Large intestine (tissue), 3 donors: ENCODE measurements at regions not wholly inside any gene's neighbourhood (a gene's known extent, or its start where the extent isn't known, plus 50 kb on each side); places are given as distances from the start of the nearest gene placed in this dataset.

Experiments
- DNase-seq, 2 donors: peaks; one replicate each; pipeline versions ENCODE4 v3.0.0 to v3.0.0-alpha.2; 2013
- H3K27ac ChIP-seq: one replicate; pipeline ENCODE4 v1.5.1; 2013; ENCODE audit warnings: low read length
- H3K27me3 ChIP-seq: 2 replicates; pipeline ENCODE4 v1.6.1; 2013; ENCODE audit warnings: low read length; ENCODE audit not compliant: control insufficient read depth, insufficient read depth
- H3K36me3 ChIP-seq: 2 replicates; pipeline ENCODE4 v1.6.1; 2013; ENCODE audit warnings: low read length; ENCODE audit not compliant: control insufficient read depth, insufficient read depth
- H3K4me1 ChIP-seq: one replicate; pipeline ENCODE4 v1.6.1; 2013; ENCODE audit warnings: low read length; ENCODE audit not compliant: control insufficient read depth, insufficient read depth
- H3K4me3 ChIP-seq: one replicate; pipeline ENCODE4 v1.5.1; 2013; ENCODE audit warnings: low read length
- H3K9me3 ChIP-seq: one replicate; pipeline ENCODE4 v1.6.1; 2013; ENCODE audit warnings: mild to moderate bottlenecking, low read depth, low read length, moderate library complexity; ENCODE audit not compliant: control insufficient read depth
- WGBS: methylation state at CpG from one replicate; pipeline ENCODE4 v1.1.5; 2013; ENCODE audit warnings: low lambda C conversion rate; ENCODE audit not compliant: insufficient coverage; 5-methylcytosine and 5-hydroxymethylcytosine counted together

DNA sequence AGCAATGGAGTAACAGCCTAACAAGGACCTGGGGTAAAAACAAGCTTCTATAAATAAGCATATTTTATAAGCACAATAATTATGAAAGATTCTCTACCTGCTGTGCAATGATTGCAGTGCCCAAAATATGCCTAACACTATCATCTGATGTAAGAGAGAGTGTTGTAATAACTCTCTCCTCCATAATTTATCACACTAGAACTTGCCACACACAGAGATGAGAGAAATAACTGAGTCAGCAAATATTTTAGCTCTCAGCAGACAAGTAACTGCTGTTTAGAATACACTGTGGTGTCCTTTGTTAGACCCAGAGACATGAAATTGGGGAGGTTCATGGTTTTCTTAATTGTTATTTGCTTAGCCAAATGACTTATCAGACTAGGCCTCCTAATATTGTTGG lies 105.3 kb upstream of the ACP3 start:
- Histone ChIP-seq H3K27ac (no peak overlapping the region), H3K4me1 (no peaks in the 10 kb centered on the region), H3K36me3 (no peaks in the 10 kb centered on the region), H3K9me3 (no peaks in the 10 kb centered on the region), H3K27me3 (no peaks in the 10 kb centered on the region), H3K4me3 (no peak overlapping the region)
- DNase-seq, result no peak

DNA sequence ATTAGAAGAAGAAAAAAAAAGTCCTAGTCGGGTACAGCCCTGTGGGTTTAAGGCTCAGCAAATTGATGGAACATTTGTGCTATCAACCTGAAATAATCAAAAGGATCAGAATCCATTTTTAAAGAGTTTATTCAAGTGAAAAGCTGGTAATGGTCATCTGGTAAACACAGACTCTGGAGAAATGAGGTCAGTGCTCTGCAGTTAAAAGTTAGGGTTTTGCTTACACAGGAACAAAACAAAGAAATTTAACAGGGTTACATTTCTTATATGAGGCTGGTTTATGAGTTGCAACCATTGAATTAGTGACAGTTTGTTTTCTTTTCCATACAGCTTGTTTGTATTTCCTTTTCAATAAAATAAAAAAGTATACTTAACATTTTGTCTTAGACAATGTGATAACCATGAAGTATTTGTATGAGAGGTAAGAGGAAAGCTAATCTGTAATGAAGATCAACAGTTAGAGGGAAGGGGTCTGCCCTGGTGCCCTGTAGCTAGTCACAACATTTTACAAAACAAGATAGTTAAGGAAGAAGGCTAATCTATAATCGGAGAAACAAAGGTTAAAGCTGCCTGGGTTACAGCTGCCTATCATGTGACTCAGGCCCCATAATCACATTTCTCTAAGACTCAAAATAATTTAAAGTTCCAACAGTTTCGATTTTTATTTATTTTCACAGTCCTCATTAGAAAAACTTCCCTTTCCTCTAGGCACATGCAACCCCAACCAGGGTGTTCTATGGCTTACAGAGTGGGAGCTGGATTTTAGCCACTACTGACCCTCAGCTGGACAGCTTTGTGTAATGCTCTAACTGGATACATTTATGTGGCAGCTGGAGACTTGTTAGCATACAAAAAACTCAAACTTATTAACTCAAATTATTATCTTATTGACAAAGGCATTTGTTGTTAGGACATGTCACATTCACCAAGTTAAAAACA lies 98.1 kb upstream of the ACP3 start:
- 44% methylated on average over 1 of the region's 3 CpGs for WGBS
- Histone ChIP-seq H3K36me3 (no peaks in the 10 kb centered on the region), H3K4me3 (no peak overlapping the region), H3K27me3 (no peaks in the 10 kb centered on the region), H3K27ac (no peak overlapping the region), H3K4me1 (no peaks in the 10 kb centered on the region), H3K9me3 (no peaks in the 10 kb centered on the region)
- DNase-seq, result peak in 1 of 2 donors; percentile 6

DNA sequence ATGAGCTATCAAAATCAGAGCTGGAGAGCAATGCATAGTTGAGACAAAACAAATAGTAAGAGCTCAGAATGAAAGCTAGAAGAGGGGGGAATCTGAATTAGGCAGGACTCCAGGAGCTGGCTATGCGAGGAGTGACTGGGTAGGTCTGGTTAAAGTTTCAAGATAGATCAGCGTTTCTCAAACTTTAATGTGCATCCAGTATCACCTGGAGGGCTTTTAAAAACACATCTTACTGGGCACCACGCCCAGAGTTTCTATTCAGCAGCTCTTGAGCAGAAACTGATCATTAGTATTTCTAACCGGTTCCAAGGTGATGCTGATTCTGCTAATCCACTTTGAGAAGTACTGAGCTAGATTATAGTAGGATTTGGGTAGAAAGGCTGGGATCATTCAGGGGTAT lies 96.2 kb upstream of the ACP3 start:
- H3K9me3 ChIP-seq, result no peaks in the 10 kb centered on the region
- H3K27ac ChIP-seq, result no peak overlapping the region
- DNase-seq, result no peak
- H3K36me3 ChIP-seq, result no peaks in the 10 kb centered on the region
- H3K4me3 ChIP-seq, result no peak overlapping the region
- WGBS, result 100% methylated on average over 1 of the region's 4 CpGs
- no peaks in the 10 kb centered on the region for H3K4me1 ChIP-seq
- no peaks in the 10 kb centered on the region for H3K27me3 ChIP-seq

DNA sequence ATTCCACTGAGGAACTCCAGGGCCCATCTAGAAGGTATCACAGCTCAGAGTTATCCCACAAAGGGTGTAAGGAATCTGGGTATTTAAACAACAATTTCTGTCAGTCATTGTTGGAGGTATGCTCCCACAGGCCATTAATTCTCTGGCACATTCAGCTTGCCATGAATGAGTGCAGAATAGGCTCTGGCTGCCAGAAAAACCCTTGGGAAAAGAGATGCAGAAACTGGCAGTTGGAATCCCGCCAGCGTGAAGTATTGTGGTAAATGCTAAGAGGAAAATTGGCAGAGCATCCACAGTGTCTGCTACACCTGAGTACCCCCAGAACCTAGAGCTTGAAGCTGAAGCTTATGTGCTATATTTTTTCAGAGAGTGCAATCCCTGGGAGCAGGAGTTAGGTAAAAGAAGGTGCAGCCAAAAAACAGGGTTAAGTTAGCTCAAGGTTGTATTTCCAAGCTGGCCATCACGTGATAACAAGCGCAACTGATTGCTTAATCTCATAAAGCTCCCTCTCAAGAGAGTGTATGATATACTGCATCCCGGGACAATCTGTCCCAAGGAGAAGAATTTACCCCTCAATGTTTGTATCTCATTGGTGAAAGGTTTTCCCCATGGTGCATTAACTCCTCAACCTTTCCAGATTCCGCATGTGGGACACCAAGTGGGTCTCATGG lies 94.2 kb upstream of the ACP3 start:
- Histone ChIP-seq H3K4me1 (no peaks in the 10 kb centered on the region), H3K4me3 (no peak overlapping the region), H3K27me3 (no peaks in the 10 kb centered on the region), H3K27ac (no peak overlapping the region), H3K36me3 (no peaks in the 10 kb centered on the region), H3K9me3 (no peaks in the 10 kb centered on the region)
- WGBS, result no CpG with 5 or more reads among the region's 6 CpGs
- DNase-seq, result no peak

DNA sequence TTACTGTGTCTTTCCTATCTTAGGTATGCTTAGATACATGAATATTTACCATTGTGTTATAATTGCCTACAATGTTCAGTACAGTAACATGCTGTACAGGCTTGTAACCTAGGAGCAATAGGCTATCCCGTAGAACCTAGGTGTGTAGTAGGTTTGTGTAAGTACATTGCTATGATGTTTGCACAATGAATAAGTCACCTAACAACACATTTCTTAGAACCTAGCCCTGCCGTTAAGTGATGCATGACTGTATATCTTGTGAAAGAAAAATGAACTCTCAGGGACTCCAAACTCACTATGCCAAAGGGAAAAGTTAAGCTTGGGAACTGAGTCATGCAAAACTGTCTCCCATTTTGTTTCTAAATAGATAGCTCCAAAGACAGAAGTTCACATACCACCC lies 91.5 kb upstream of the ACP3 start:
- no CpG with 5 or more reads among the region's 2 CpGs for WGBS
- H3K27me3 ChIP-seq, result no peaks in the 10 kb centered on the region
- H3K4me1 ChIP-seq, result no peaks in the 10 kb centered on the region
- no peak overlapping the region for H3K4me3 ChIP-seq
- no peak overlapping the region for H3K27ac ChIP-seq
- H3K36me3 ChIP-seq, result no peaks in the 10 kb centered on the region
- no peak for DNase-seq
- H3K9me3 ChIP-seq, result no peaks in the 10 kb centered on the region

DNA sequence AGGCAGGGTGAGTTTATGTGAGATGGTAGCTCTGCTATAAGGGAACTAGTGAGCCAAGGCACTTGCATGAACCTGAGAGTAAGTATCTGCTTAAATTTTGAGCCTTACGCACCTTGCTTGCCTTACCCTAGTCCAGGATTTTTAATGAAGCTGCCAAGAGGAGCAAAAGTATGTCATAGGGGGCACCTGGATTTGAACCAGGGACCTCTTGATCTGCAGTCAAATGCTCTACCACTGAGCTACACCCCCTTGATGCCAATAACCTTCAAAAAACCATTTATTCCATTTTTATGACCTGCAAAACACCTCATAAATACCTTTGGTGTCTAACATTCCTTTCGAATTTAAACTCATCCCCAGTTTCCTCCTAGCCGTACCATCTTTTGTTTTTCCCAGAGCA lies 88.3 kb upstream of the ACP3 start:
- Histone ChIP-seq H3K4me3 (no peak overlapping the region), H3K9me3 (no peaks in the 10 kb centered on the region), H3K27me3 (peaks cover 2% of the 10 kb centered on the region), H3K27ac (no peak overlapping the region), H3K36me3 (no peaks in the 10 kb centered on the region), H3K4me1 (no peaks in the 10 kb centered on the region)
- 30% methylated on average over 2 of the region's 3 CpGs for whole genome bisulfite sequencing
- DNase-seq, result no peak

DNA sequence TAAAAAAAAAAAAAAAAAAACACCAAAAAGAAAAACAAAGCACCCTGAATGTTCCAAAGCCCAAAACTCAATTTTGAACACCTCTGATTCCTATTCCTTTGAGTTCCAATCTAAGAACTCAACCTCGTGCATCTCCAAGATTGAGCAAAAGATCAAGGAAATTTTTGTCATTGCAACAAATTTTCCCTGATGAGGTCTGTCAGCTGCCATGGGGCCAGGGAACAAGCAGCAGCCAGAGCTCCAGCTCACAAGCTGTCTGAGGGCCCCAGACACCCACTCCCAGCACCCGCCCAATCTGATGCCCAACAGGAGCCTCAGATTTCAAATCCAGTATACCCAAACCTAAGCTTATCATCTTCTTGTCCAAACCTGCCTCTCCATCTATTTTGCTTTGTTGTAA lies 87.6 kb upstream of the ACP3 start:
- no peaks in the 10 kb centered on the region for H3K4me1 ChIP-seq
- DNase-seq, result no peak
- 100% methylated on average over 1 of the region's 2 CpGs for WGBS
- no peak overlapping the region for H3K4me3 ChIP-seq
- H3K27ac ChIP-seq, result no peak overlapping the region
- H3K27me3 ChIP-seq, result peaks cover 2% of the 10 kb centered on the region
- no peaks in the 10 kb centered on the region for H3K9me3 ChIP-seq
- H3K36me3 ChIP-seq, result no peaks in the 10 kb centered on the region

DNA sequence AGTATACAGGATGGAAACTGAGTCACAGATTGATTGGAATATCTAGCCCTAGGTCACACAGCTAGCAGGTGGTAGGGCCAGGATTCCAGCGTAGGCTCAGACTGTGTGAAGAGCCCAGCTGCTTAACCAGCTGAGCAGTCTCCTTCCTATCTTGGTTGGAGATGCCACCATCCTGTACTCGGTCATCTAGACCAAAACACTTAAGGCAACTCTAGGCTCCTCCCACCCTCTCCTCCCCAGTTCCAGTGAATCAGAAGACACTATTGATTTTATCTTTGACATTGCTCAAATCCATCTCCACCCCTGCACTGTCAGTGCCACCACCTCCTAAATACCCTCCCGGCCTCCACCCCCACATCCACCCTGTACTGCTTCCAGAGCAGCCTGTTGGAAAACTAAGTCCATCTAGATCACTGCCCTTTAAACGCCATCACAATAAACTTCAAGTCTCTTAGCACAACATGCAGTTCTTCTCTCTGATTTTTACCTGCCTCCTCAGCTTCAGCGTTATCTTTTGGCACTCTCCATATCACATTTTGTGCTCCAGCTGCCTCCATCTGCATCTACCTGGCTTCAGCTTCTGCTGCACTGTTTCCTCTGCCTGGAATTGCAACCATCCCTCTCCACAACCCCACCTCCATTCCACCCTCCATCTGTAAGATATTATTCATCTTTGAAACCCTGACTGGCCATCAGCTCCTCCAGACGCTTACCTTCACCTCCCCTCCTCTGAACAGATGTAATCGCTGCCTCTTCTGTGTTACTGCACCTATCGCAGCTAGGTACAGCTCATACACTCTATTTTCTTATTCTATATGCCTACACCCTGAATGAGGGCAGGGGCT lies 86.8 kb upstream of the ACP3 start:
- peaks cover 2% of the 10 kb centered on the region for H3K27me3 ChIP-seq
- DNase-seq, result no peak
- no peak overlapping the region for H3K4me3 ChIP-seq
- H3K9me3 ChIP-seq, result no peaks in the 10 kb centered on the region
- no peak overlapping the region for H3K27ac ChIP-seq
- 78% methylated on average over 1 of the region's 8 CpGs for WGBS
- no peaks in the 10 kb centered on the region for H3K4me1 ChIP-seq
- no peaks in the 10 kb centered on the region for H3K36me3 ChIP-seq

DNA sequence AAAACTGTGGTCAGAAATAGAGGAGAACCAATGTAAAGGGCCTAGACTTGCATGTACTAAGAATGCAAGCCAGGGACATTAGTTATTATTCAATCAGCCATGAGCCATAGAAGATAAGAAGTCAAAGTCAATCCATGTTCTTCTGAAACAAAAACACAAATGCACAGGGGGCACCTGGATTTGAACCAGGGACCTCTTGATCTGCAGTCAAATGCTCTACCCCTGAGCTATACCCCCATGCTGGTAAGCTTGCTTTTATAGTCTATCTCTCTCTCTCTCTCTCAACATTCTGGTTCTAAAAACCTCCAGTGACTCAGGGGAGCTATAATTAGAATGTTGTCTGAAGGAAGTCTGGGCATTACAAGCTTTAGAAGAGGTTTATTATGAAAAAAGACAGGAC lies 85.6 kb upstream of the ACP3 start:
- no peak for DNase-seq
- Histone ChIP-seq H3K4me3 (no peak overlapping the region), H3K36me3 (no peaks in the 10 kb centered on the region), H3K4me1 (no peaks in the 10 kb centered on the region), H3K27me3 (peaks cover 2% of the 10 kb centered on the region), H3K27ac (no peak overlapping the region), H3K9me3 (no peaks in the 10 kb centered on the region)

DNA sequence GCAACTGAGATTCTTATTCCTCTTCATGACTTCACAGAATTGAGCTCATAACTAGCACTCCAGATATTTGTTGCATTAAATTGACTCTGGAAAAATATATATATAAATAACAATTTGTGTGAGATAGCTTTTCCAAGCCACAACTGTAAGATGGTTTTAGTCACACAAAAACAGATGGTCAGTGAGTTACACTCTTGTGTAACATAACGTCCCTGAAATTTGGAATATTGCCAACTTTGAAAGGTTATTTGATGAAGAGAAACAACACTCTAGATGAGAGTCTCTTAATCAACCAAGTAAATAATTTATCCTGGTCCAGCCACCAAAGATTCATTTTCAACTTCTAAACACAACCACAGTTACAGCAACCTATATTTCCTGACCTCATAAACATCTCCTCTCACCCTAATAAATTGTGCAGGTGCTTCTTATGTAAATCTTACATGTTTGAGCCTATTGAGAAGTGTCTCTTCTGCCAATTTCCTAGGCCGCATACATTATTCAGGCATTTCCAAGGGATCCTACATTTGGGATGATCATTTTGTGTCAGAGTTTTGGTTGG lies 84.9 kb upstream of the ACP3 start:
- no peak for DNase-seq

More for the DNA sequence above, 84.9 kb upstream of the ACP3 start:
- WGBS, result no CpG with 5 or more reads among the region's 2 CpGs
- Histone ChIP-seq H3K36me3 (no peaks in the 10 kb centered on the region), H3K27me3 (peaks cover 2% of the 10 kb centered on the region), H3K4me3 (no peak overlapping the region), H3K9me3 (no peaks in the 10 kb centered on the region), H3K4me1 (no peaks in the 10 kb centered on the region), H3K27ac (no peak overlapping the region)
